ENCODE measurements at regions not wholly inside any gene's neighbourhood (a gene's known extent, or its start where the extent isn't known, plus 50 kb on each side); places are given as distances from the start of the nearest gene placed in this dataset.

DNA sequence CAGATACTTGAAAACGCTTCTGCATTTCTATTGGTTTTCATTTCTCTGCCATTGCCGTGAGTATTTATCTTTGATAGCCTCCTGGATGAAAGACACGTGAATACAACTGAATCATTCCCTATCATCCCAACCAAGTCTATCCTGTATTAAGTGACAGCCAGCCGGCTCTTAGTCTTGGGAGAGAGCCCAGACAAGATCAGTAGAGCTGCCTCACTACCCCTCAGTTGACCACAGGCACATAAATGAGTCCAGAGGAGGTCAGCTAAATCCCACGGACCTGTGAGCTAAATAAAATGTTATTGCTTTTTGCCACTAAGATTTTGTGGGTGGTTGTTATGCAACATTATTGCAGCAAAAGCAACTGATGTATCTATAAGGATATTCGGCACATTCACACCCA, 639.0 kb upstream of the ACO1 start (continued):
- TF ChIP-seq, protein P1, sequence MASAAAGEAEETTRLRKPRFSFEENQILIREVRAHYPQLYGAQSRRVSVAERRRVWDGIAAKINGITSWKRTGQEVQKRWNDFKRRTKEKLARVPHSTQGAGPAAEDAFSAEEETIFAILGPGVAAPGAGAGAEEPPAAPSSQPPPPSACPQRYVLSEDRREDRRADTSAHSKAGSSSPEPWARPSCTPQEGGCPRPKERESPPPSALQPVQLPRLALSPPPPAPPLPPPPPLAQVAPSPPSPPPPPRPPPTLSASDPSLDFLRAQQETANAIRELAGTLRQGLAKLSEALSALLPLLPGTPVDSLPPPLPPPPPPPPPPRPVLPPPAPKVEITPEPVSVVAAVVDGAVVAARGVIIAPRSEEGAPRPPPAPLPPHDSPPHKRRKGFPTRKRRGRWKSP (CRISPR knock-in tag; IDR thresholded peaks at IDR 0.05) = no peak

DNA sequence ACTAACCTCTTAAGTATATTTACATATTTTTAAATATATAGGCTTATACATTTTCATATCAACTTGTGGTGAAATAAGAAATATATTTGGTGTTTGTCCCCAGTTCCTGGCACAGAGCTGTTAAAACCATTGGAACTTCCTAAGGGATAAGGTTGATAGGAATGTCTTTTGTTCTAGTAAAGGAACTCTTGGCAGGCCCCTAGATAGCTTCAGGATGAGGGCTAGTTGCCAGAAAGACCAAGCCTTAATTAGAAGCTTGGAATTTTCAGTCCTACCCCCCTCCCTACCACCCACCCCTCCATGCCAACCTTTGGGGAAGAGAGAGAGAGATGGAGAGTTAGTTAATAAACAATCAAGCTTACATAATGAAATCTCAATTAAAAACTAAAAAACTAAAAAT, 638.6 kb upstream of the ACO1 start:
- Histone ChIP-seq H3K9ac (ENCODE audit: insufficient read depth, low read depth, low read length) (no peak overlapping the region), H3K4me2 (ENCODE audit: low read depth, low read length) (no peak overlapping the region), H2AFZ (ENCODE audit: low read length) (no peak overlapping the region), H3K4me3 (replicated peaks in 1 of 3; ENCODE audit: insufficient read depth in 1 of 3, low read depth in 2 of 3, low read length in 3 of 3) (no peak overlapping the region), H3K36me3 (replicated peaks in 1 of 2; ENCODE audit: control insufficient read depth in 1 of 2, insufficient read depth in 2 of 2, low read length in 2 of 2) (no peaks in the 10 kb centered on the region), H3K27ac (ENCODE audit: extremely low read length, insufficient read depth, low read length) (no peak overlapping the region), H4K20me1 (ENCODE audit: insufficient read depth, low read length) (no peaks in the 10 kb centered on the region), H3K4me1 (ENCODE audit: insufficient read depth, low read length) (no peaks in the 10 kb centered on the region), H3K9me3 (ENCODE audit: low read length) (no peaks in the 10 kb centered on the region), H3K79me2 (ENCODE audit: insufficient read depth, low read length) (no peaks in the 10 kb centered on the region), H3K27me3 (ENCODE audit: control insufficient read depth in 1 of 2, insufficient read depth in 2 of 2, low read length in 2 of 2) (no peaks in the 10 kb centered on the region)
- in situ Hi-C loops (cut with HindIII; ENCODE audit: extremely low pct_ligation_motif_present, low pct_unique_long_range_greater_than_20kb) (no loop called here), intact Hi-C loops (cut with micrococcal nuclease; ENCODE audit: unreplicated experiment) (no loop called here)
- ChIA-PET POLR2A (no interaction called here), CTCF (ENCODE audit: low intra/inter-chr PET ratio, low total read pairs) (no interaction called here)
- no TSS peak for BruUV-seq (replicated peaks)
- DNase-seq (ENCODE audit: low spot score) (no peak), ATAC-seq (no peak), FAIRE-seq (no peak)
- TF ChIP-seq, protein P2, sequence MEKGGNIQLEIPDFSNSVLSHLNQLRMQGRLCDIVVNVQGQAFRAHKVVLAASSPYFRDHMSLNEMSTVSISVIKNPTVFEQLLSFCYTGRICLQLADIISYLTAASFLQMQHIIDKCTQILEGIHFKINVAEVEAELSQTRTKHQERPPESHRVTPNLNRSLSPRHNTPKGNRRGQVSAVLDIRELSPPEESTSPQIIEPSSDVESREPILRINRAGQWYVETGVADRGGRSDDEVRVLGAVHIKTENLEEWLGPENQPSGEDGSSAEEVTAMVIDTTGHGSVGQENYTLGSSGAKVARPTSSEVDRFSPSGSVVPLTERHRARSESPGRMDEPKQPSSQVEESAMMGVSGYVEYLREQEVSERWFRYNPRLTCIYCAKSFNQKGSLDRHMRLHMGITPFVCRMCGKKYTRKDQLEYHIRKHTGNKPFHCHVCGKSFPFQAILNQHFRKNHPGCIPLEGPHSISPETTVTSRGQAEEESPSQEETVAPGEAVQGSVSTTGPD (CRISPR knock-in tag; IDR thresholded peaks at IDR 0.05) = no peak
- TF ChIP-seq NR2F1 (CRISPR knock-in tag; IDR thresholded peaks at IDR 0.05) (no peak), NR2F2 (IDR thresholded peaks at IDR 0.05; ENCODE audit: borderline replicate concordance, low read depth) (no peak), SCMH1 (CRISPR knock-in tag; IDR thresholded peaks at IDR 0.05; ENCODE audit: borderline replicate concordance) (no peak), ZNF468 (CRISPR knock-in tag; IDR thresholded peaks at IDR 0.05) (no peak), FIP1L1 (IDR thresholded peaks at IDR 0.05; ENCODE audit: borderline replicate concordance, insufficient read depth, low read depth, low read length) (no peak), FOXM1 (CRISPR knock-in tag; IDR thresholded peaks at IDR 0.05) (no peak), ETV5 (CRISPR knock-in tag; IDR thresholded peaks at IDR 0.05; ENCODE audit: borderline replicate concordance) (no peak), MXI1 (IDR thresholded peaks at IDR 0.05; ENCODE audit: borderline replicate concordance, low read depth, low read length) (no peak), ZNF205 (CRISPR knock-in tag; IDR thresholded peaks at IDR 0.05) (no peak), MBNL3 (CRISPR knock-in tag; conservative IDR thresholded peaks at IDR 0.05) (no peak)
- TF ChIP-seq, protein P3, sequence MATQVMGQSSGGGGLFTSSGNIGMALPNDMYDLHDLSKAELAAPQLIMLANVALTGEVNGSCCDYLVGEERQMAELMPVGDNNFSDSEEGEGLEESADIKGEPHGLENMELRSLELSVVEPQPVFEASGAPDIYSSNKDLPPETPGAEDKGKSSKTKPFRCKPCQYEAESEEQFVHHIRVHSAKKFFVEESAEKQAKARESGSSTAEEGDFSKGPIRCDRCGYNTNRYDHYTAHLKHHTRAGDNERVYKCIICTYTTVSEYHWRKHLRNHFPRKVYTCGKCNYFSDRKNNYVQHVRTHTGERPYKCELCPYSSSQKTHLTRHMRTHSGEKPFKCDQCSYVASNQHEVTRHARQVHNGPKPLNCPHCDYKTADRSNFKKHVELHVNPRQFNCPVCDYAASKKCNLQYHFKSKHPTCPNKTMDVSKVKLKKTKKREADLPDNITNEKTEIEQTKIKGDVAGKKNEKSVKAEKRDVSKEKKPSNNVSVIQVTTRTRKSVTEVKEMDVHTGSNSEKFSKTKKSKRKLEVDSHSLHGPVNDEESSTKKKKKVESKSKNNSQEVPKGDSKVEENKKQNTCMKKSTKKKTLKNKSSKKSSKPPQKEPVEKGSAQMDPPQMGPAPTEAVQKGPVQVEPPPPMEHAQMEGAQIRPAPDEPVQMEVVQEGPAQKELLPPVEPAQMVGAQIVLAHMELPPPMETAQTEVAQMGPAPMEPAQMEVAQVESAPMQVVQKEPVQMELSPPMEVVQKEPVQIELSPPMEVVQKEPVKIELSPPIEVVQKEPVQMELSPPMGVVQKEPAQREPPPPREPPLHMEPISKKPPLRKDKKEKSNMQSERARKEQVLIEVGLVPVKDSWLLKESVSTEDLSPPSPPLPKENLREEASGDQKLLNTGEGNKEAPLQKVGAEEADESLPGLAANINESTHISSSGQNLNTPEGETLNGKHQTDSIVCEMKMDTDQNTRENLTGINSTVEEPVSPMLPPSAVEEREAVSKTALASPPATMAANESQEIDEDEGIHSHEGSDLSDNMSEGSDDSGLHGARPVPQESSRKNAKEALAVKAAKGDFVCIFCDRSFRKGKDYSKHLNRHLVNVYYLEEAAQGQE (IDR thresholded peaks at IDR 0.05; ENCODE audit: borderline replicate concordance in 1 of 2, low read depth in 1 of 2, low read length in 2 of 2) = no peak
- TF ChIP-seq, protein P4, sequence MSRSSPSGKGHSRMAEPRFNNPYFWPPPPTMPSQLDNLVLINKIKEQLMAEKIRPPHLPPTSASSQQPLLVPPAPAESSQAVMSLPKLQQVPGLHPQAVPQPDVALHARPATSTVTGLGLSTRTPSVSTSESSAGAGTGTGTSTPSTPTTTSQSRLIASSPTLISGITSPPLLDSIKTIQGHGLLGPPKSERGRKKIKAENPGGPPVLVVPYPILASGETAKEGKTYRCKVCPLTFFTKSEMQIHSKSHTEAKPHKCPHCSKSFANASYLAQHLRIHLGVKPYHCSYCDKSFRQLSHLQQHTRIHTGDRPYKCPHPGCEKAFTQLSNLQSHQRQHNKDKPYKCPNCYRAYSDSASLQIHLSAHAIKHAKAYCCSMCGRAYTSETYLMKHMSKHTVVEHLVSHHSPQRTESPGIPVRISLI (CRISPR knock-in tag; IDR thresholded peaks at IDR 0.05; ENCODE audit: borderline replicate concordance) = no peak
- TF ChIP-seq, protein P5, sequence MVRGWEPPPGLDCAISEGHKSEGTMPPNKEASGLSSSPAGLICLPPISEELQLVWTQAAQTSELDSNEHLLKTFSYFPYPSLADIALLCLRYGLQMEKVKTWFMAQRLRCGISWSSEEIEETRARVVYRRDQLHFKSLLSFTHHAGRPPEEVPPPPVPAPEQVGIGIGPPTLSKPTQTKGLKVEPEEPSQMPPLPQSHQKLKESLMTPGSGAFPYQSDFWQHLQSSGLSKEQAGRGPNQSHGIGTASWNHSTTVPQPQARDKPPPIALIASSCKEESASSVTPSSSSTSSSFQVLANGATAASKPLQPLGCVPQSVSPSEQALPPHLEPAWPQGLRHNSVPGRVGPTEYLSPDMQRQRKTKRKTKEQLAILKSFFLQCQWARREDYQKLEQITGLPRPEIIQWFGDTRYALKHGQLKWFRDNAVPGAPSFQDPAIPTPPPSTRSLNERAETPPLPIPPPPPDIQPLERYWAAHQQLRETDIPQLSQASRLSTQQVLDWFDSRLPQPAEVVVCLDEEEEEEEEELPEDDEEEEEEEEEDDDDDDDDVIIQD (CRISPR knock-in tag; IDR thresholded peaks at IDR 0.05; ENCODE audit: low read depth) = no peak
